ENCODE measurements at regions not wholly inside any gene's neighbourhood (a gene's known extent, or its start where the extent isn't known, plus 50 kb on each side); places are given as distances from the start of the nearest gene placed in this dataset.

- Mint-ChIP-seq H3K27me3 (ENCODE audit: unreplicated experiment) (no peaks in the 10 kb centered on the region), H3K4me1 (ENCODE audit: low read depth, unreplicated experiment) (peaks cover 9% of the 10 kb centered on the region), H3K4me3 (ENCODE audit: low read depth, unreplicated experiment) (no peak overlapping the region), H3K9me3 (ENCODE audit: low read depth, unreplicated experiment) (peaks cover 12% of the 10 kb centered on the region), H3K36me3 (ENCODE audit: insufficient read depth, unreplicated experiment) (no peaks in the 10 kb centered on the region), H3K27ac (ENCODE audit: unreplicated experiment) (no peak overlapping the region)
- TF ChIP-seq CTCF (IDR thresholded peaks at IDR 0.05; ENCODE audit: unreplicated experiment) = no peak
- no peak for DNase-seq
- intact Hi-C loops (cut with micrococcal nuclease; ENCODE audit: unreplicated experiment) = no loop called here
- CTCF ChIA-PET = no interaction called here
- BruUV-seq (replicated peaks) = no TSS peak
These were observed 142.0 kb downstream of the SCG2 start for GRCh38 chr2:223460209-223460608.

GRCh38 chr2:223460774-223461211, 141.4 kb downstream of the SCG2 start:
- BruUV-seq (replicated peaks) = no TSS peak
- DNase-seq = no peak
- Mint-ChIP-seq H3K27ac (ENCODE audit: unreplicated experiment) (no peak overlapping the region), H3K4me3 (ENCODE audit: low read depth, unreplicated experiment) (no peak overlapping the region), H3K9me3 (ENCODE audit: low read depth, unreplicated experiment) (peaks cover 12% of the 10 kb centered on the region), H3K4me1 (ENCODE audit: low read depth, unreplicated experiment) (peaks cover 15% of the 10 kb centered on the region), H3K27me3 (ENCODE audit: unreplicated experiment) (no peaks in the 10 kb centered on the region), H3K36me3 (ENCODE audit: insufficient read depth, unreplicated experiment) (no peaks in the 10 kb centered on the region)
- intact Hi-C loops (cut with micrococcal nuclease; ENCODE audit: unreplicated experiment) = no loop called here
- CTCF ChIA-PET = no interaction called here
- no peak for TF ChIP-seq CTCF (IDR thresholded peaks at IDR 0.05; ENCODE audit: unreplicated experiment)

GRCh38 chr2:223464071-223464470, 138.1 kb downstream of the SCG2 start:
- Mint-ChIP-seq H3K27ac (ENCODE audit: unreplicated experiment) (no peak overlapping the region), H3K9me3 (ENCODE audit: low read depth, unreplicated experiment) (peaks cover 12% of the 10 kb centered on the region), H3K4me1 (ENCODE audit: low read depth, unreplicated experiment) (peaks cover 21% of the 10 kb centered on the region), H3K4me3 (ENCODE audit: low read depth, unreplicated experiment) (no peak overlapping the region), H3K36me3 (ENCODE audit: insufficient read depth, unreplicated experiment) (no peaks in the 10 kb centered on the region), H3K27me3 (ENCODE audit: unreplicated experiment) (no peaks in the 10 kb centered on the region)
- BruUV-seq (replicated peaks) = no TSS peak
- intact Hi-C loops (cut with micrococcal nuclease; ENCODE audit: unreplicated experiment) = no loop called here
- CTCF ChIA-PET = no interaction called here
- DNase-seq = no peak
- TF ChIP-seq CTCF (IDR thresholded peaks at IDR 0.05; ENCODE audit: unreplicated experiment) = no peak

- CTCF ChIA-PET = no interaction called here
- intact Hi-C loops (cut with micrococcal nuclease; ENCODE audit: unreplicated experiment) = no loop called here
- H3K4me3 Mint-ChIP-seq (ENCODE audit: low read depth, unreplicated experiment) = no peak overlapping the region
- H3K27me3 Mint-ChIP-seq (ENCODE audit: unreplicated experiment) = no peaks in the 10 kb centered on the region
- BruUV-seq (replicated peaks) = no TSS peak
- H3K36me3 Mint-ChIP-seq (ENCODE audit: insufficient read depth, unreplicated experiment) = no peaks in the 10 kb centered on the region
- no peak overlapping the region for H3K27ac Mint-ChIP-seq (ENCODE audit: unreplicated experiment)
- H3K4me1 Mint-ChIP-seq (ENCODE audit: low read depth, unreplicated experiment) = peaks cover 15% of the 10 kb centered on the region
- DNase-seq = peak; percentile 54
- no peak for TF ChIP-seq CTCF (IDR thresholded peaks at IDR 0.05; ENCODE audit: unreplicated experiment)
- peaks cover 12% of the 10 kb centered on the region for H3K9me3 Mint-ChIP-seq (ENCODE audit: low read depth, unreplicated experiment)
These were observed 136.4 kb downstream of the SCG2 start for GRCh38 chr2:223465793-223466192.
